GM23338 (cell line): ENCODE measurements at regions not wholly inside any gene's neighbourhood (a gene's known extent, or its start where the extent isn't known, plus 50 kb on each side); places are given as distances from the start of the nearest gene placed in this dataset.

Source experiments
- ATAC-seq: fragments of 200-7000 bp; cut with Tn5 transposase; 3 replicates; pipeline ENCODE4 v1.9.1; 2020
- DNase-seq: peaks from one replicate; pipeline ENCODE4 v3.0.0-alpha.2; 2015; ENCODE audit warnings: low spot score
- H2AFZ ChIP-seq: fragments of 200-600 bp; sonication (generic); 2 replicates; pipeline ENCODE4 v1.8.0; 2016; ENCODE audit warnings: antibody characterized with exemption, mild to moderate bottlenecking, moderate library complexity
- H3F3A ChIP-seq: fragments of 200-600 bp; sonication (generic); replicated peaks from 2 replicates; pipeline ENCODE4 v1.8.0; 2017; ENCODE audit warnings: antibody characterized with exemption, mixed run types, low read depth
- H3K27ac ChIP-seq: fragments of 200-600 bp; sonication (generic); 2 replicates; pipeline ENCODE4 v1.6.1; 2016; ENCODE audit warnings: low read depth
- H3K27me3 ChIP-seq: fragments of 200-600 bp; sonication (generic); 2 replicates; pipeline ENCODE4 v1.8.0; 2016; ENCODE audit warnings: mild to moderate bottlenecking, mixed run types, moderate library complexity; ENCODE audit not compliant: insufficient read depth
- H3K36me3 ChIP-seq: fragments of 200-600 bp; sonication (generic); 2 replicates; pipeline ENCODE4 v1.8.0; 2016; ENCODE audit warnings: mild to moderate bottlenecking; ENCODE audit not compliant: insufficient read depth
- H3K4me1 ChIP-seq: fragments of 200-600 bp; sonication (generic); 2 replicates; pipeline ENCODE4 v1.8.0; 2016; ENCODE audit warnings: mild to moderate bottlenecking, moderate library complexity; ENCODE audit not compliant: insufficient read depth
- H3K4me2 ChIP-seq: fragments of 200-600 bp; sonication (generic); 2 replicates; pipeline ENCODE4 v1.7.1; 2017; ENCODE audit warnings: mixed run types
- H3K4me3 ChIP-seq: fragments of 200-600 bp; sonication (generic); 2 replicates; pipeline ENCODE4 v1.6.1; 2016; ENCODE audit warnings: mixed run types
- H3K79me2 ChIP-seq: fragments of 200-600 bp; sonication (generic); replicated peaks from 2 replicates; pipeline ENCODE4 v1.8.0; 2017; ENCODE audit warnings: mild to moderate bottlenecking; ENCODE audit not compliant: insufficient read depth
- H3K9me2 ChIP-seq: fragments of 200-600 bp; sonication (generic); 2 replicates; pipeline ENCODE4 v1.8.0; 2017; ENCODE audit not compliant: insufficient read depth
- H4K20me1 ChIP-seq: fragments of 200-600 bp; sonication (generic); replicated peaks from 2 replicates; pipeline ENCODE4 v1.8.0; 2017; ENCODE audit warnings: mild to moderate bottlenecking; ENCODE audit not compliant: insufficient read depth
- H3K27ac Mint-ChIP-seq: 2 replicates; pipeline ENCODE4 v1.8.0; 2020; ENCODE audit warnings: inconsistent platforms, mild to moderate bottlenecking, moderate library complexity, mixed read lengths
- H3K27me3 Mint-ChIP-seq: 3 replicates; pipeline ENCODE4 v1.8.0; 2022; ENCODE audit warnings: low read depth, mild to moderate bottlenecking, moderate library complexity, mixed read lengths, inconsistent platforms; ENCODE audit not compliant: insufficient read depth, poor library complexity
- H3K36me3 Mint-ChIP-seq: 3 replicates; pipeline ENCODE4 v1.8.0; 2021; ENCODE audit warnings: low read depth, mild to moderate bottlenecking, inconsistent platforms, moderate library complexity, mixed read lengths
- H3K4me1 Mint-ChIP-seq: 3 replicates; pipeline ENCODE4 v1.8.0; 2020; ENCODE audit warnings: mild to moderate bottlenecking, inconsistent platforms, mixed read lengths
- H3K4me3 Mint-ChIP-seq: 3 replicates; pipeline ENCODE4 v1.8.0; 2021; ENCODE audit warnings: moderate library complexity, mild to moderate bottlenecking, inconsistent platforms, mixed read lengths
- H3K9me3 Mint-ChIP-seq: 3 replicates; pipeline ENCODE4 v1.8.0; 2020; ENCODE audit warnings: moderate library complexity, mild to moderate bottlenecking, inconsistent platforms, mixed read lengths
- CTCF ChIP-seq, 2 experiments: fragments of 200-600 bp in 1 of 2; sonication (generic) in 1 of 2; conservative IDR thresholded peaks; 2 replicates each; pipeline versions ENCODE4 v1.5.1 to v1.6.1; 2016 to 2017; ENCODE audit warnings: antibody characterized with exemption in 2 of 2, low read depth in 2 of 2, mild to moderate bottlenecking in 2 of 2, moderate library complexity in 1 of 2
- POLR2AphosphoS5 ChIP-seq: IDR thresholded peaks from 2 replicates; pipeline ENCODE4 v1.6.1; 2016; ENCODE audit warnings: antibody characterized with exemption, low read depth
- ZNF462 ChIP-seq: fragments of 250-450 bp; sonication (Bioruptor Pico); IDR thresholded peaks from 2 replicates; pipeline ENCODE4 v1.5.0; 2020; ENCODE audit warnings: mild to moderate bottlenecking, moderate library complexity

- Histone ChIP-seq H3K4me3 (no peak overlapping the region), H3F3A (no peaks in the 10 kb centered on the region), H3K4me1 (peaks cover 14% of the 10 kb centered on the region), H2AFZ (no peak overlapping the region), H3K79me2 (no peaks in the 10 kb centered on the region), H3K27me3 (no peaks in the 10 kb centered on the region), H3K9me2 (0 out of 2 replicates have a peak, but pooled peaks cover 6% of the 10 kb centered on the region), H3K36me3 (no peaks in the 10 kb centered on the region), H4K20me1 (no peaks in the 10 kb centered on the region), H3K27ac (no peak overlapping the region), H3K4me2 (no peak overlapping the region)
- Mint-ChIP-seq H3K9me3 (0 out of 3 replicates have a peak, but pooled peaks cover 2% of the 10 kb centered on the region), H3K27me3 (peaks cover 1% of the 10 kb centered on the region), H3K4me3 (no peak overlapping the region), H3K4me1 (peaks cover 6% of the 10 kb centered on the region), H3K36me3 (no peaks in the 10 kb centered on the region), H3K27ac (no peak overlapping the region)
- peak; percentile 47; the same call in 2 of the 3 replicates for ATAC-seq
- TF ChIP-seq CTCF (conservative IDR thresholded peaks at IDR 0.05; ENCODE audit: low read depth in 2 of 2) (peak; percentile 5 to 43; a peak in 2 of 4 replicates), ZNF462 (CRISPR knock-in tag) (no peak), POLR2AphosphoS5 (no peak)
- DNase-seq: peak; percentile 39
These were observed 301.6 kb downstream of the EFHB start for GRCh38 chr3:19632099-19633074.
